HL-60 (cell line): ENCODE measurements at regions not wholly inside any gene's neighbourhood (a gene's known extent, or its start where the extent isn't known, plus 50 kb on each side); places are given as distances from the start of the nearest gene placed in this dataset.

Source experiments
- GABPA ChIP-seq: IDR thresholded peaks from 2 replicates; pipeline ENCODE4 v1.6.1; 2012; ENCODE audit warnings: low read depth
- POLR2AphosphoS5 ChIP-seq: IDR thresholded peaks from 2 replicates; pipeline ENCODE4 v1.6.1; 2012; ENCODE audit warnings: low read depth
- TF ChIP-seq, protein P1 (sequence below): IDR thresholded peaks from one replicate; pipeline ENCODE4 v1.5.1; 2011; ENCODE audit warnings: low read length, control low read depth, inconsistent platforms; ENCODE audit not compliant: insufficient read depth
- TF ChIP-seq, protein P2 (sequence below): IDR thresholded peaks from 2 replicates; pipeline ENCODE4 v1.6.1; 2012; ENCODE audit warnings: low read depth; ENCODE audit not compliant: insufficient replicate concordance

DNA sequence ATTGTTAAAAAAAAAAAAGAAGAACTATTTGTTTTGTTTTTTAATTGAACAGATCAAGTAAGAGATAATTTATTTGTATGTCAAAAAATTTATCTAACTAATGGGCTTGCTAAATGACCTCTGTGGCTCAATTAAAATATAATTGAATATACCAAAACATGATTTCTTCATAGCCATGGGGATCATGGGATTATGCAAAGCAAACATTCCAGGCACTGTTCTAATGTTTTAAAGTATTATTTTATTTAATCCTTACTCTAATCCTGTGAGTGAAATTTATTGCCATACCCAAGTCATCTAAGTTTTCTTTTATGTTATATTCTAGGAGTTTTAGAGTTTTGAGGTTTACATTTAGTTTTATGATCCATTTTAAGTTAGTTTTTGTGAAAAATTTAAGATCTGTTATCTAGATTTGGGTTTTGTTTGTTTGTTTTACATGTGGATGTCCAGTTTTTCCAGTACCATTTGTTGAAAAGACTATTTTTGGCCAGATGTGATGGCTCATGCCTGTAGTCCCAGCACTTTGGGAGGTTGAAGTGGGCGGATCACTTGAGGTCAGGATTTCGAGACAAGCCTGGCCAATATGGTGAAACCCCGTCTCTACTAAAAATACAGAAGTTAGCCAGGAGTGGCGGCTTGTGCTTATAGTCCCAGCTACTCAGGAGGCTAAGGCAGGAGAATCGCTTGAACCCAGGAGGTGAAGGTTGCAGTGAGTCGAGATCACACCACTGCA lies 52.3 kb upstream of the CNOT10 start:
- TF ChIP-seq, protein P1, sequence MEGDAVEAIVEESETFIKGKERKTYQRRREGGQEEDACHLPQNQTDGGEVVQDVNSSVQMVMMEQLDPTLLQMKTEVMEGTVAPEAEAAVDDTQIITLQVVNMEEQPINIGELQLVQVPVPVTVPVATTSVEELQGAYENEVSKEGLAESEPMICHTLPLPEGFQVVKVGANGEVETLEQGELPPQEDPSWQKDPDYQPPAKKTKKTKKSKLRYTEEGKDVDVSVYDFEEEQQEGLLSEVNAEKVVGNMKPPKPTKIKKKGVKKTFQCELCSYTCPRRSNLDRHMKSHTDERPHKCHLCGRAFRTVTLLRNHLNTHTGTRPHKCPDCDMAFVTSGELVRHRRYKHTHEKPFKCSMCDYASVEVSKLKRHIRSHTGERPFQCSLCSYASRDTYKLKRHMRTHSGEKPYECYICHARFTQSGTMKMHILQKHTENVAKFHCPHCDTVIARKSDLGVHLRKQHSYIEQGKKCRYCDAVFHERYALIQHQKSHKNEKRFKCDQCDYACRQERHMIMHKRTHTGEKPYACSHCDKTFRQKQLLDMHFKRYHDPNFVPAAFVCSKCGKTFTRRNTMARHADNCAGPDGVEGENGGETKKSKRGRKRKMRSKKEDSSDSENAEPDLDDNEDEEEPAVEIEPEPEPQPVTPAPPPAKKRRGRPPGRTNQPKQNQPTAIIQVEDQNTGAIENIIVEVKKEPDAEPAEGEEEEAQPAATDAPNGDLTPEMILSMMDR: no peak
- no peak for TF ChIP-seq POLR2AphosphoS5
- no peak for TF ChIP-seq GABPA
- TF ChIP-seq, protein P2, sequence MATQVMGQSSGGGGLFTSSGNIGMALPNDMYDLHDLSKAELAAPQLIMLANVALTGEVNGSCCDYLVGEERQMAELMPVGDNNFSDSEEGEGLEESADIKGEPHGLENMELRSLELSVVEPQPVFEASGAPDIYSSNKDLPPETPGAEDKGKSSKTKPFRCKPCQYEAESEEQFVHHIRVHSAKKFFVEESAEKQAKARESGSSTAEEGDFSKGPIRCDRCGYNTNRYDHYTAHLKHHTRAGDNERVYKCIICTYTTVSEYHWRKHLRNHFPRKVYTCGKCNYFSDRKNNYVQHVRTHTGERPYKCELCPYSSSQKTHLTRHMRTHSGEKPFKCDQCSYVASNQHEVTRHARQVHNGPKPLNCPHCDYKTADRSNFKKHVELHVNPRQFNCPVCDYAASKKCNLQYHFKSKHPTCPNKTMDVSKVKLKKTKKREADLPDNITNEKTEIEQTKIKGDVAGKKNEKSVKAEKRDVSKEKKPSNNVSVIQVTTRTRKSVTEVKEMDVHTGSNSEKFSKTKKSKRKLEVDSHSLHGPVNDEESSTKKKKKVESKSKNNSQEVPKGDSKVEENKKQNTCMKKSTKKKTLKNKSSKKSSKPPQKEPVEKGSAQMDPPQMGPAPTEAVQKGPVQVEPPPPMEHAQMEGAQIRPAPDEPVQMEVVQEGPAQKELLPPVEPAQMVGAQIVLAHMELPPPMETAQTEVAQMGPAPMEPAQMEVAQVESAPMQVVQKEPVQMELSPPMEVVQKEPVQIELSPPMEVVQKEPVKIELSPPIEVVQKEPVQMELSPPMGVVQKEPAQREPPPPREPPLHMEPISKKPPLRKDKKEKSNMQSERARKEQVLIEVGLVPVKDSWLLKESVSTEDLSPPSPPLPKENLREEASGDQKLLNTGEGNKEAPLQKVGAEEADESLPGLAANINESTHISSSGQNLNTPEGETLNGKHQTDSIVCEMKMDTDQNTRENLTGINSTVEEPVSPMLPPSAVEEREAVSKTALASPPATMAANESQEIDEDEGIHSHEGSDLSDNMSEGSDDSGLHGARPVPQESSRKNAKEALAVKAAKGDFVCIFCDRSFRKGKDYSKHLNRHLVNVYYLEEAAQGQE: no peak
